ENCODE measurements at regions not wholly inside any gene's neighbourhood (a gene's known extent, or its start where the extent isn't known, plus 50 kb on each side); places are given as distances from the start of the nearest gene placed in this dataset.

GRCh38 chr9:31745468-31745867 is 639.0 kb upstream of the ACO1 start:
- no peak for TF ChIP-seq CTCF (IDR thresholded peaks at IDR 0.05)
- TF ChIP-seq SIN3A (IDR thresholded peaks at IDR 0.05; ENCODE audit: borderline replicate concordance, insufficient read depth, low read depth, low read length) = no peak
- no peak for TF ChIP-seq POLR2AphosphoS5 (IDR thresholded peaks at IDR 0.05; ENCODE audit: low read depth, low read length)
